HG03064 (cell line): ENCODE measurements at regions not wholly inside any gene's neighbourhood (a gene's known extent, or its start where the extent isn't known, plus 50 kb on each side); places are given as distances from the start of the nearest gene placed in this dataset.
"Not testable (repeated sequence)": the region's sequence is repeated elsewhere in the genome, so short reads cannot be mapped to it uniquely, and the experiment has no call there.

Source experiments
- ATAC-seq: cut with Tn5 transposase; IDR thresholded peaks from one replicate; pipeline ENCODE4 v1.9.1; 2021; ENCODE audit warnings: low read depth; ENCODE audit not compliant: unreplicated experiment

DNA sequence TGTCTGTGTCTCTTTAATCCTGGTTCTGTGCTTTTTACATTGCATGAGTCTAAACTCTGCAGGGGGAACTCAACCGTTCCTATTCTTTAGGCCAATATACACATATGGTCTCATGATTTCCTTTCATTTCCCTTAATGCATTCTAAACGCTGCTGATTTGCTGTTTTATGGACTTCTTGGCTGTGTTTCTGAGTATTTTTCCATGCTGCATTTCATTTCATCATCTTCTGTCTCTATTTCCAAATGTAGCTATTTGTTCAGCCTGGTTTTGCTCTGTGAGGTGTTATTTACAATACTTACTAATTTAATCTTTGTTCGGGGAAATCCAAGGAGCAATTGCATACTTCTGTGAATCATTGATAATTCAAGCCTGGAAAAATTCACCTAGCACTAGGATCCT, 897.2 kb downstream of the TSN start:
- ATAC-seq = no peak

DNA sequence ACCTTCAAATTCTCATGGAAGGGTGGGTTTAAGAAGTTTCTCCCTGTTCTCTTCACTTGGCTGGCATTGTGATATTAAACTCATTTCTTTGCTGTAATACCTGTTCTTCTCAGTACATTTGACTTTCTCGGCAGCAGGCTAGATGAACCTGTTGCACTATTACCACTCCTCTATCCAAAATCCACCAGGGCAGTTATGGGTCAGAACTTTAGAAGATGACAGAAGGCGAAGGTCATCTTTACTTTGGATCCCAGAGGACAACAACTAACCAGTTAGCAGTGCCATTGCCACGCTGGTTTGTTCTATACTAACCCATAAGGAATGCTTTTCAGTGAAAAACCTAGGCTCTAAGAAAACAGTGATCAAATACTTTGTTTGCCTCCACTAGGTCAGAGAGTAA, 901.0 kb downstream of the TSN start:
- no peak for ATAC-seq

DNA sequence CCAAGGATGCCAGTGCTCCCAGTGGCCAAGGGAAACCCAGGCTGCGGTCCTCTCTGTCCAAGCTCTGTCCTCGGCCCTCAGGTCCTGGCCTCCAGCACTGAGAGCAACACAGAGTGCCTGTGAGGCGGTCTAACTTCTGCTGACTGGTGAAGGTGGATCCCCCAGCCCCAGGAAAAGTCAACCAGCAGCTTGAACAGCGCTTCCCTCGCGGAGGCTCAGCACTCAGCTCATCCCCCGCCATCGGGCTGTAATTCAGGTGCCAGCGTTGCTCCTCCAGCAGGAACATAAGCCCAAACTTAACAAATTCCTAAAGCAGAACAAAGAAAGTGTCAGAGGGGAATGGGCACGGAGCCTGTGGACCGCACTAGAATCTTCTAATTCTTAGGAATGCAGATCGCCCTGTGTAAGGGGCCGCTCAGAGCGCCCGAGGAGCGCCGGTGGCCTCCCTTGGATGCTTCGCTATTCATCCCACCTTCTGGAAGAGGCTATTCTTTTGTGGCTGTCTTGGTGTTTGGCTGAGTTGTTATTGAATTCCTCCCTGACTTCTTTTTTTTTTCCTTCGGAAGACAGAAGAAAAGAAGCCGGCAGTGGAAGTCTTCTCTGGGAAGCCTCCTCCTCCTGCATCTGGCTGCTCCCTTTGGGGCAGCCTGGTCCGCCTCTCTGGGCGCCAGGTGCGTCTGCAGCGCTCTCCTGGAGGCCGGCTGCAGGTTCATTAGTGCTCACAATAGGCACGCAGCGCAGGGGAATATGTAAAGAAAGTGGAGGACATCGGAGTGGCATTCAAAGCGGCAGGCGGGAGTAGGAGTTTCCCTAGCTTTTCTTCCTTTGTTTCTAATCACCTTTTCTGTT, 905.6 kb downstream of the TSN start:
- no peak for ATAC-seq

DNA sequence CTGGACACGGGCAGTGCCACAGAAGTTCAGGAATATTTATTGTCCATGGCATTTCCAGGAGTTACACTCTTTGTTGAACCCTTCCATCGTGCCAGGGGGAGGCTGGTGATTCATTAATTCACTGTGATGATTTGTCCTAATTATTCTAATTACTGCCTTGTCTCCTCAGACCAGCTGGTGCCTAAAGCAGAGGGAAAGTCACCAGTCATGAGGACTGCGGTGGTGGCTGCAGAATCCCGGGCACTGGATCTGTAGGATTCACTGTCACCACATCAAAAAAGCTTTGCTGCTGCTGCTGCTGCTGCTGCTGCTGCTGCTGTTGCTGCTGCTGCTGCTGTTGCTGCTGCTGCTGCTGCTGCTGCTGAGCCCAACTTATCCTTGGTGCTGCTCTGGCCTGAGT, 908.2 kb downstream of the TSN start:
- no peak for ATAC-seq

DNA sequence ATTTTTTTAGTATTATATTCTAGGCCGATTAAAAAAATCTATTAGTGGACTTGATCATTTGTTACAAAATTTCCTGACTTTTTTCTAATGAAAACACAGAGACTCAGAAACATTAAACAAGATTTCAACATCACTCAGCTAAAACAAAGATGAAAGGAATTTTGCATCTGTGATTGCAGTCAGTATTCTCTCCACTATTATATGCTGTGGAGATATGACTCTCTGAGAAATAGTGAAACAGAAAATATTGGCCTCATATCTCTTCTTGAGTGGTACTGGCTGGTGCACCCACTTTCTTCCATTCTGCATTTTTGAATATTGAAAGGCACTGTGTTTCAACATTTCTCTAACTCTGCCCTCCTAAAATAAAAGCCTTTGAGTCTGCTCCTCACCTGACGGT, 914.2 kb downstream of the TSN start:
- no peak for ATAC-seq

DNA sequence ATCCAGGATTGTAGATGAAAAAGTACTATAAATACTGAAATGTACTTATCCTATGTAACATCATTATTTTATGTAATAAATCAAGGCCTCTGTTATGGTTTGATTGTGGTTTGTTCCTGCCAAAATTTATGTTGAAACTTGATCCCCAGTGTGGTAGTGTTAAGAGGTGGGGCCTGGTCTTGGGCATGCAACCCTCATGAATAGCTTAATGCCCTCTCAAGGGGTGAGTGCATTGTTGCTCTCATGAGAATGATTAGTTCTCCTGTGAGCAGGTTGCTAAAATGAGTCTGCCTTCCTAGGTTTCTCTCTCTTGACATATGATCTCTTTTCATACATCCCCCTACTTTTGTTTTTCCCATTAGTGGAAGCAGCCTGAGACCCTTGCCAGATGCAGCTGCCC, 915.4 kb downstream of the TSN start:
- no peak for ATAC-seq

DNA sequence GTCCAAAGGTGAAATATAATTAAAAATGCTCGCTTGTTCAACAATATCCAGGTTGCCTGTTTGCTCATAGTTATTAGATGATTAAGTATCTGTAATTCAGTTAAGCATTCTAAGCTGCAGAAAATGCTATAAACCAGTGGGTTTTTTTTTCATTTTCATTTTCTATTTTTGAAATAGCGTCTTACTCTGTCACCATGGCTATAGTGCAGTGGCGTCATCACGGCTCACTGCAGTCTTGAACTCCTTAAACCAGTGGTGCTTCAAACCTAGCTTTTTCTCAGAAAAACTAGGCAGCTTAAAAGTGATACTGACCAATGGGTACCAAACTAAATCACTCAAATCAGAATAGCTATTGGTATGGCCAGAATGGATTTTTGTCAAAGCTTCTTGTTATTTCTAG, 925.2 kb downstream of the TSN start:
- no peak for ATAC-seq

DNA sequence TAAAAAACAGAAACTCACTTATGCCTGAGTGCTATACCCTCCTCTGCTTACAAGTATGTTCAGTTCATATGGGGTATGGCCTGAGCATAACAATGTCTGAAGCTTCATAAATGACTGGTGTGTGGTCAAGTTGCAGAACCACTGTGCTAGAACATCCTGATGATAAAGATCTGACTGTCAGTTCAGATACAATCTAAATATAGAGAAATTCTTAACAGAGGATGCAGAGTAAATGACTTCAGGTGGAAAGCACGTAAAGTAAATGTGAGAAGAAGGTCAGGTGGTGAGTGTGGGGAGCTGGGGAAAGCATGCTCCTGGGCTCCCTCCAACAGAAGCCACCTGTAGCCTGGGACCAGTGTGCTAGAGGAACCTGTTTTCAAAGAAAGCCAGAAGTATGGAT, 926.2 kb downstream of the TSN start:
- no peak for ATAC-seq

DNA sequence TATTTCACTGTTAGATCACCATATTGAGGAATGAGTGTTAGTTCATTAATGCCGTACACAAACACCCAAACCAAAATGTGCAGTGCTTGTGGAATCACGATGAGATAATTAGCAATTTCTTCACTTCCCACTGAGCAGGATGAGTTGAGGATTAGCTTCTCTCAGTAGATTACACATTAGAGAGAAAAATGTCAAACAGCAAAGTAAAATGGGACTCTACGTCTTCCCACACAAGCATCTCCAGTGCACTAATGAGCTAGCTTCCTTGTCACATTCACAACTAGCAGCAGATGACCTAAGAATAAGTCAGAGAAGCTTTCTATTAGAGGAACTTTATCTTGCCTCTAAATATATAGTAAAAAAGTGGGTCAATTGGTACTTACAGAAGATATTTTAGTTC, 926.9 kb downstream of the TSN start:
- ATAC-seq = no peak

DNA sequence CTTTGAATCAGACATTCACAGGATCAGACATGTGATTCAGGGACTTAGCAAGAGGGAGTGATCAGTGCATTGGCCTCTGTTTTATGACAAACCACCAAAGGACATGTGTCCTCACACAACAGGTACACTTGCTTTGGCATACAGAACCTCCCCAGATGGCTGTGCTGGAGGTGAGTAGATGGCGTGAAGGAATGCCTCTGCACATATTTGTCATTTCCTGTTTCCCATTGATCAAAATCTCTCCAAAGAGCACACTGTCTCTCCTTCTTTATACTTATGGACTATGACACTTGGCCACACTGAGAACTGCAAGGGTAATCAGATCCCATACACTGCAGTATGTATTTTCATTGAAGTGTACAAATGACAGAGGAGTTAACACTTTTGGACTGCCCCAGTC, 927.6 kb downstream of the TSN start:
- no peak for ATAC-seq

DNA sequence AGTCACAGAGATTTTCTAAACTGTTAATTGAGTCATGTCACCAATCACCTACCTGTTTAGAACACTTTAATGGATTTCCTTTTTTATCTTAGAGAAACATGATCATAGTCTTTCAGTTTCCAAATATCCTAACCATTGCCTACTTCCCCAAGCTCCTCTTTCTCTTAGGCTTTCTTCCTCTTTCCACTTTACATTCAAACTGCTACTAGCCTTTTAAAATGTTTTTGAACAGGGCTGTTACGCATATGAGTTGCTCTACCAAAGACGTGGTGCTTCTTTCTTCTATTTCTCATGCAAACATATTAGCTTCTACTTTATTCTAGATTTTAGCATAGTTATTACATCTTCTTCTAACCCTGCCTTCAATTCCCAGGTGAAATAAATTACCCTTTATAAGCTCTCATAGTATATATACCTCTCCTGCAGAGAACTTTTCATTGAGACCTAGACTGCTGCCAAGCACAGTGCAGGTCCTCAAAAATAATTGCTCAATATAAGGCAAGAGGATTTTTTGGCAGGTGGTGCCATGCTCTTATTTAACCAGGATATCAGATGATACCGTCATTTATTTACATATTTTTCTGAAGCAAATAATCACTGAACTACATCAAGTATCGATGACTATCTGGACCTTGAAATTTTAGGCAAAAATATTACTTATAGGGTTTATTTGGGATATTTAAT, 937.1 kb downstream of the TSN start:
- no peak for ATAC-seq

DNA sequence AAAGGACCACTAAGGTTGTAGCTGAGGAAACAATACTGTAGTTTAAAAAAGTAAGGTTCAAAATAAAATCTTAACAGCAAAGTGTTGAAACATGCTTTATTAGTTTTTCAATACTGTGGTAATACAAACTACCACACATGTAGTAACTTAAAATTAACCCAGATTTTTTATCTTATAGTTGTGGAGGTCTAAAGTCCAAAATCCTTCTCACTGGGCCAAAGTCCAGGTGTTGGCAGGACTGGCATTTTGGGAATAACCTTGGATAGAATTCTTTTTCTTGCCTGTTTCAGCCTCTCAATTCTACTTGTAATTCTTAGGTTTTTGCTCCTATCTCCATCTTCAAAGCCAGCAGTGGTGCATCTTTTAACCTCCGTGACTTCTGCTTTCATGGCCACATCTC, 942.0 kb downstream of the TSN start:
- ATAC-seq = no peak

DNA sequence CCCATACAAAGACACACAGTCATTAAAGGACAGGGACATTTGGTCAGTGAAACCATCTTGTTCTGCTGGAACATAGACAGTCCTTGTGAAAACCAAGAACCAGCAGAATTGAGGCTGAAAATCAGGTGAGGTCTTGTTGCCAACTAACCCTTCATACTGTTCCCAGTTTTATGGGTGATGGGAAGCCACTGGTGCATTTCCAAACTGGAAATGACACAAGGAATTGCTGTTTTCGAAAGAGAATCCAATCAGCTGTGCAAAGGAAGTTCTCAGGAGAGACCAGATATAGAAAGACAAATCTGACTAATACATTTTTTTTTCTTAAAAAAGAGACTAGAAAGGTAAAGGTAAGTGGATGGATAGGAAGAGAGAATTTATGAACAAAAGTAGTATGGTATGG, 948.2 kb downstream of the TSN start:
- ATAC-seq = no peak

DNA sequence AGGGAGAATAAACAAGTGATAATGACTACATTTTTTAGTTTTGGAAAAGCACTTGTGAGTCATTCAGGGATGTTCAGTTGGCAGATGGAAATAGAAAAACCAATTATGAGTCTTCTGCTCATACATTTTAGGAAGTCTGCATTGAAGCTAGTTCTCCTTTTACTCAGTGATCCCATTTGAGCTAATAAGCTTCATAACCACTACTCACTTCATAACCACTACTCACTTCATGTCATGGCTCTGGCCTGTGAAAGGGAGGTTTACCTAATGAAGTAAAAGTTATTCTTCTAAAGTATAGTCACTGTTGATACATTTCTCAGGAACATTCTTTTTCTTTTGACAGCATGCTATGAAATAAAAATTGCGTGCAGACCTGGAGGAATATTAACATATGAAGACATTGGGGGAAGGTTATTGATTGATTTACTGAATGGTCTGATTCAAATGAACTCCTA, 948.7 kb downstream of the TSN start:
- ATAC-seq = no peak

DNA sequence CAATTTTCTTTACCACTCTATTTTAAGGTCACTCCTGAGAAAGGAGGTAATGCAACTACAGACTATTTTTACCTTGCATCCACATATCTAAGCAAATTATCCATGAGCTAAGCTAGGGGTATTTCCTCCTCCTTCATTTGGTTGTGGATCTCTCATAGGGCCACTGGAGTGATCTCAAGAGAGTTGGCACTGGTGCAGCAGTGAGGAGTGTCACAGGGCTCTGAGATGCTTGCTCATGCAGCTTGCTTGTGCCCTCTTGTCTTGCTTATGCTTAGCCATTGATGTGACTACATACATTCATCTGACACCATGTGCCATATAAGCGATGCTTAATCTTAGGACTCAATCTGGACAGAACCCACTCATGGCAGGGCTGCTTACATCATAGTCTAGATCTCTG, 950.3 kb downstream of the TSN start:
- no peak for ATAC-seq

DNA sequence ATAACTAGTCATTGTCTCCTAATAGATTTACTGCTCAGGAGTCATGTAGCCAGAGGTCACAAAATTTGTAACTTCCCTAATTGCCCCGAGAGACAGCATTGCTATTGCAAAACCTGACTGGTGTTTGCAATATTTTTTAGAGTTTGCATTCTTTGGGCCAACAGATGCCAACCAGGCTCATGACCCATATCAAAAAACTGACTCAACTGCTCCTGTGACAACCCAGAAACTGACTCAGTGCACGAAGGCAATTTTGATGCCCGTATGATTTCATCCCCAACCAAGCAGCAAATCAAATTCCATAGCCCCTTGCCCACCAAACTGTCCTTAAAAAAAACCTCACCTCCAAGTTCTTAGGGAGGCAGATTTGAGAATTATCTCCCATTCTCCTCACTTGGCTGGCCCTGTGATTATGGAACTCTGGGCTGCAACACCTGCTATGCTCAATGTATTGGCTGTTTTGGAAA, 951.3 kb downstream of the TSN start:
- no peak for ATAC-seq

DNA sequence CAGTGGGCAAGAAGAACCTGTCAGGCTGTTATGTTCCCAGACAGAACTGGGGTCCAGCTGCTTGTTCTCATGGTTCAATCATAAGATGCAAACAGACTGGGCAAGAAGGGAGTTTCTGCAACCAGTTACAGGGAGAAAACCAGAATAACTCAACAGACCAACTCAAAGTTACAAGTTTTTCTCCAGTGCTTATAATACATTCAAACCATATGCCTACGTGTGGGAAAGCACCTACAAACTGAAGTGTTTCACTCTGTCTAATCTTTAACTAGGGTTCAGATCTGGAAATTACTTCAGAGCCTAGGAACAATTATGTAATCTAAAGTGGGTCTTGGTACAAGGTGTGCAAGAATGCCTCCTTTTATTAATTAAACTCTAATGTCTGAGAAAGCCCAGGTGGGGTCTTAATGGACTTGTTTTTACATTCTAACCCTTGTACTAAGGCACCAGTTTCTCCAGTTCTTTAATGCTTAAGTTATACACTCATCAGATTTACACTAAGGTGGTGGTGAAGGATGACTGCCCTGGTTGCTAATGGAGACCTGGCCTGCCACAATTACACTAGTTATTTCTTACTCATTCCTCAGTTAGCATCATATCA, 951.9 kb downstream of the TSN start:
- peak; percentile 62 for ATAC-seq

DNA sequence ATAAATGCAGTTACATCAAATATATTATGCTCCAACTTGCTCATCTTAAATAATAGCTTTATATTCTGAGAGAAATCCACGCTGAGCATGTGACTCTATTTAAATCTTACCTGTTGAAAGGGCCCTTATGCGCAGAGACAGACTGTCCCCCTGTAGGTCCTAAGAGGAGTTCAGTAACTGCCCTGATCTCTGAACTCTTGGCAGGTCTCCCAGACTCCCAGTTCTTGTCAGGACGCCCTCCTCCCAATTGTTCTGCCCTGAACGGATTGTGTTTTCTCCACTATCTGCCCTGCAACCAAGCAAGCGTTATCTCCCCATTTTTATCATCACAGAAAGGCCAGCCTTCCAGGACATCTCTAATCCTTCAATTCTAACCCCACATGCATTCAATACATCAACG, 954.6 kb downstream of the TSN start:
- ATAC-seq = no peak

DNA sequence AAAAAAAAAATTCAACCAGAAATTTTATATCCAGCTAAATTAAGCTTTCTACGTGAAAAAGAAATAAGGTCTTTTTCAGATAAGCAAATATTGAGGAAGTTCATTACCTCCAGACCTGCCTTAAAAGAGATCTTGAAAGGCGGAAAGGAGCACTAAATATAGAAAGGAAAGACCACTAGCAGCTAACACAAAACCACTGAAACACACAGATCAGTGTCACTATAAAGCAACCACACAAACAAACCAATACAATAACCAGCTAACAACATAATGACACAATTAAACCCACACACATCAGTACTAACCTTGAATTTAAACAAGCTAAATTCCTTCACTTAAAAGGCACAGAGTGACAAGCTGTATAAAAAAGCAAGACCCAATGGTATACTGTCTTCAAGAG, 958.3 kb downstream of the TSN start:
- no peak for ATAC-seq

DNA sequence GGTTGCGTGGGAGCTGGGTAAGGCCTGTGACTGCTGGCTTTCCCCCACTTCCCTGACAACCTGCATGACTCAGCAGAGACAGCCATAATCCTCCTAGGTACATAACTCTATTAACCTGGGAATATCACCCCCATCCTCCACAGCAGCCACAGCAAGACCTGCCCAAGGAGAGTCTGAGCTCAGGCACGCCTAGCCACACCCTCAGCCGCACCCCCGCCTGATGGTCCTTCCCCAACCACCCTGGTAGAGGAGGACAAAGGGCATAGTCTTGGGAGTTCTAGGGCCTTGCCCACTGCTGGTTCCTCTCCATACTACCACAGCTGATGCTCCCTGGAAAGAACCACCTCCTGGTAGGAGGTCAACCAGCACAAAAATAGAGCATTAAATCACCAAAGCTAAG, 965.4 kb downstream of the TSN start:
- not testable (repeated sequence) for ATAC-seq

DNA sequence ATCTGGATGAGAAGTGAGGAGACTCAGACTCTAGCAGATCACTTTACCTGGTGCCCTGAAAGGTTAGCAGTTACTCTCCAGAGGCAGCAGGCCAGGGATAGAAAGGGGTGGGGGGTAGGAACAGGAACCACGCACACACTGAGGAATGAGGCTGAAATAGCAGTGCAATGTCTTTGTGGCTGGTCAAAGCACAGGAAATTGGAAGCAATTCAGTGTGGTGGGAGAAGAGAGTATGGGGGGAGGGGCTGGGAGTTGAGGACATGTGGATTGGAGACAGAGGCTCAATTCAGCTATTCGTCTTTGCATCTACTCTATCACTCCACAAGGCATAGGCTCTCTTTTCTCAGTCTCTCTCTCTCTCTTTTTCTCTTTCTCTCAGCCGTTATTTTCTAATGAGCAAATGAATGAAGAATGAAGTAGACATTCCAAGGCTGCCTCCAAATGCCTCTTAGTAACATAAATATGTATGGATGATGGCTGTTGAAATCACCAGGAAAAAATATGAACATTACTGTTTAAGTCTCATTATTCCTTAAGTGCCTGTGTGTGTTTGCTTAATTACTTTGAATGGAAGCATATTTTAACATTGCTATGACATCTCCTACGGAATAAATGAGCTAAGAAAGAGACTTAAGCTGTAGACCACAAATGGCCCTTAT, 979.4 kb downstream of the TSN start:
- no peak for ATAC-seq
